IPS-11a (cell line): ENCODE measurements at regions not wholly inside any gene's neighbourhood (a gene's known extent, or its start where the extent isn't known, plus 50 kb on each side); places are given as distances from the start of the nearest gene placed in this dataset.

Experiments used
- H3K4me3 ChIP-seq: one replicate; pipeline ENCODE4 v1.5.1; 2013; ENCODE audit warnings: low read depth, low read length, control low read depth

DNA sequence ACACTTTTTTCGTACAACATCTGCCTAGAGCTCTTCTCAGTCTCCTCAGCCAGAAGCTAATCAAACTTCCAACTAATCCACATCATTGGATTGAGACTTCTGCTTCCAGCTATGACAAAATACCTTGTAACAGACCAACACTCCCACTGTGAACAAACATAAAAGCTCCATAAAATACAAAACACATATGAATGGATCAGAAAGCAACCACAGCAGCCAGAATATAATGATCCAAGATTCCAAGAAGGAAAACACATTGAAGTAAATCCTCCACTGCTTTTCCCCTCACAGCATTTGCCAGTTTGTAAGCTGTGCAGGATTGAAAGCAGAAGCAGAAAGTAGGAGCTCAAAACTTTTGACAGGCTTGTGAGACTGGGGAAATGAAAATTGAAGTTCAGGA, 863.2 kb downstream of the TUSC7 start:
- H3K4me3 ChIP-seq, result no peak overlapping the region

DNA sequence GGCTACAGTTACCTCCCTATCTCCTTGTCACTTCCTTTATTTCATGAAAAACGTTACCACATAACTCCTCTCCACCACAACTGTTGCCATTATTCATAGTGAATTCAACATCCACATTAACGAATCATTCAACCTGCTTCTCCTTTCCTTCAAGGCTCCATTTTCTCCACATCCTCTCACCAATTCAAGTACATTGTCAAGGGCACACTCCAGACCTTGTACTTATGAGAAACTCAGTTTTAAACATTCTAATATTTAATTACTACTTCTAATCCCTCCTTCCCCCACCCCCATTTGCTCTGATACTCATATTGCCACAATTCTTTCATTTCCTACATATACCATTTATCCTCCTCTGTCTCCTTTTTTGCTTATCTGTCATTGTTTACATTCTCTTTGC, 871.2 kb downstream of the TUSC7 start:
- no peak overlapping the region for H3K4me3 ChIP-seq

DNA sequence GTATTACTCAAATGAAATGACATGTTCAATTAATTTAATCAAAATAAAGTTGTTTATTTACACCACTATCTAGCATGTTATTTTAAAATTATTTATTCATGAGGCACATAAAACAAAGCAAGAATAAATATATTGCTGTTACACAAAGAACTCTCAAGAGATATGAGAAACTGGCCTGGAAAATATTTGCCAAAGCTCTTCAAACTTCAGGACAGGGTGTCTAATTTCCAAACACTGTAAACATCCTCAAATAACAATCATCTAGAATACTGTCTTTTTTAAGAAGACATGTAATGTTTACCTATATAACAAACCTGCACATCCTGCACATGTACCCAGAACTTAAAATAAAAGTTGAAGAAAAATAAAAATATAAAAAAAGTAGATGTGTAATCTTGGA, 876.6 kb downstream of the TUSC7 start:
- H3K4me3 ChIP-seq, result no peak overlapping the region

DNA sequence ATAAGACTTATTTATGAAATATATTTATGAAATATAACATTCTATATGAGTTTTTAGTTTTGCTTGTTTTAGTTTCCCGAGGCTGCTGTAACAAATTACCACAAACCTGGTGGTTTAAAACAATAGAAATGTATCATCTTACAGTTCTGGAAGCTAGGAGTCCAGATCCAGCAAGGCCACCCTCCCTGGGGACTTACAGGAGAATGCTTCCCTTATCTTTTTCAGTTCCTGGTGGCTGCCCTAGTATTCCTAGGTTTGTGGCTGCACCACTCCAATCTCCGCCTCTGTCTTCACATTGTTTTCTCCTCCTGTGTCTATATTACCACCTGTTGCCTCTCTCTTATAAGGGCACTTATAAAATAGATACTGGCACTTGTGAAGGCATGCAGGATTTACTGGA, 877.8 kb downstream of the TUSC7 start:
- no peak overlapping the region for H3K4me3 ChIP-seq

DNA sequence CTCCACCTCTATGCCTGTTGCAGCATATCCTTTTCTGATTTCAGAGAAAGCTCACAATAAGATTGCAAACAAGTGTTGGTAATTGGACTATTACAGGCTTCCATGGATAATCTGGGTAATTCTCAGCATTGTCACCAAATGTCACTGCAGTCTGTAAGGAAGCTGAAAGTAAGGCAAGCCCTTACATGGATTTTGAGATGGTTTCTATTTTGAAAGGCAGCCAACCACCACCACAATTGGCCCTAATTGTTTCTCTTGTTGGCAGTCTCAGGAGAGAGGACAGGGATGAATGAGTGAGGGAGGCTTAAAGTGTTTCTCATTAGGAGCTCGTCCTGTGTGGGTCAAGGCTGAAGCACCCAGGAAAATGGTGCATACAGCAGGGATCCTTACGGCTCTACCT, 879.9 kb downstream of the TUSC7 start:
- no peak overlapping the region for H3K4me3 ChIP-seq

DNA sequence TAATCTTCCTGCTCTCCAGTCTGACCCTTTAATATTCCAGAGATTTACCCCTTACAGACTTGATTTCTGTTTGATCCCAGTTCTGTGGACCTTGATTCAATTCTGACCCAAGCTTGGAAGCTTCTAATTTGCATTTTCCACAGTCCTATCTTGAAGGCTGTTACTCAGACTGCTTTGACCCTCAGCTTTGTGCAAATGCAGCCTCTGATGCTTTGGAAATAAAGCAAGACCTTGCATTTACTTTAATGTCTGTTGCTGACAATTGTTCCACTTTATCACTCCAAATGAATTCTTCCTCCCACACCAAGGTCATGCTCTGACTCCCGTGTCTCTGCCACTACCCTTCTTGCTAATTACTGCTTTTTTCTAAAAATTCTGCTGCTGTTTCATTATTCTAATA, 886.0 kb downstream of the TUSC7 start:
- H3K4me3 ChIP-seq, result no peak overlapping the region

DNA sequence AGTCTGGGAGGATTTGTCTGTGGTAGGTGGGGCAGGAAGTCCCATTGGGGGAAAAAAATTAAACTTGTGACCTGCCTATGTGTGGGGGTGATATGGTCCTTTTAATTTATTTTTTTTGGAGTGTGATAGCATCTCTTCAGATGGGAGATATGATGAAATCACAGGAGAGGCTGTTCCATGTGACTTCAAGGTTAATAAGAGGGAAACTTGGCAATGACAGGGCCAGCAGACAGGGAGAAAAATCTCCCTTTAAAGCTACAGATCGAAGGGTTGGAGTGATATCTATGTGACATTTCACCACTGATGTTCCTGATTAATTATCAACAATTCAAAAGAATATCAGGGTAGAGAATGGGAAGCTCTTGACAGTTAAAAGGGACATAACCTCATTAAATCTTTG, 886.9 kb downstream of the TUSC7 start:
- no peak overlapping the region for H3K4me3 ChIP-seq

DNA sequence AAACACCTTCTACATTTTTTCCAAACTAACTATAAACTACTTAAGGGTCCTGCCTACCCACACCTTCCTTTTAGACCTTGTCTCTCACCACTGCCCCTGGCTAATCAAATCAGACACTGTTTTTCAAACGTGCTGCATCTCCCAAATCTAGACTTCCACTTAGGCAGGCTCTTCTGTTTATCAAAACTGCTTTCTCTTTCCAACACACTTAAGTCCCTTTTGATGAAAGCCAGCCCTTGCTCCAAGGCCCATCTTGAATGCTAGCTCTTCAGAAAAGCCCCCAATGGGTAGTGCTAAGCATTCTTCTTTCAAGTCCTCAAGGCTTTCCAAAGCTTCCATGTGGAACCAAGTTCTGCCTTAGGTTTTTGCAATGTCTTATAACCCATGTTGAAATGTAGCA, 888.3 kb downstream of the TUSC7 start:
- H3K4me3 ChIP-seq, result no peak overlapping the region

DNA sequence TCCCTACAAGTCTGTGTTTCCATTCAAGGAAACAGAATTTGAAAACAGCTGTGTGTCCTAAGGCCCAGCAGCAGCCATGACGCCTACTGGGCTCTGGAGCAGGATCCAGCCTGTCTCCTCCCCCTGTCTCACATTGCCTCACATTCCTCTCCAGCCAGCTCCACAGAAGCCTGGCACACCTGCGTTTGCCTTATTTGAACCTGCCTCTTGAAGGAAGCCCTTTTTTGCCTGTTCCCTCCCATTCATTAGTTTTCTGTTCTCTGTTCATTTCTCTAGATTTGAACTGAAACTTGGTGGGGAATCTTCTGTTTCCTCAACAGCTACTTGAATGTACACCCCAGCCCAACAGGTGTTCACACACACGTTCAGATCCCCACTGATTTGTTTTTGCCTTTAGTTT, 890.5 kb downstream of the TUSC7 start:
- H3K4me3 ChIP-seq, result no peak overlapping the region

DNA sequence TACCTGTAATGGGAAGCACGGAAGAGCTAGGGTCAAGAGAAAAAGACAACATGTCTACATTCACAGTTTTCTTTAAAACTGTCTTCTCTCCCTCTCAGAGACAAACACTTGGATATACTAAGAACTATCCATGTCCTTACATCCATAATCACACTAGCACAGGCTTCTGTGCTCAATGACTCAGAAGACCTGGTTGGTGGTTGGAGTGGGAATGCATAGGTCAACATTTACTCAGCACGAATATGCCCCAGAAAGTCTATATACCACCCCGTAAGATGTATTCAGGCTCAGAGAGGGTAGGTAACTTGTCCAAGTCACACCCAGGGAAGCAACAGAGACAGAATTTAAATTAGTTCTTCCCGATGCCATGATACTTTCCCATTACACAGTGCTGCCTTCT, 891.1 kb downstream of the TUSC7 start:
- H3K4me3 ChIP-seq, result no peak overlapping the region

DNA sequence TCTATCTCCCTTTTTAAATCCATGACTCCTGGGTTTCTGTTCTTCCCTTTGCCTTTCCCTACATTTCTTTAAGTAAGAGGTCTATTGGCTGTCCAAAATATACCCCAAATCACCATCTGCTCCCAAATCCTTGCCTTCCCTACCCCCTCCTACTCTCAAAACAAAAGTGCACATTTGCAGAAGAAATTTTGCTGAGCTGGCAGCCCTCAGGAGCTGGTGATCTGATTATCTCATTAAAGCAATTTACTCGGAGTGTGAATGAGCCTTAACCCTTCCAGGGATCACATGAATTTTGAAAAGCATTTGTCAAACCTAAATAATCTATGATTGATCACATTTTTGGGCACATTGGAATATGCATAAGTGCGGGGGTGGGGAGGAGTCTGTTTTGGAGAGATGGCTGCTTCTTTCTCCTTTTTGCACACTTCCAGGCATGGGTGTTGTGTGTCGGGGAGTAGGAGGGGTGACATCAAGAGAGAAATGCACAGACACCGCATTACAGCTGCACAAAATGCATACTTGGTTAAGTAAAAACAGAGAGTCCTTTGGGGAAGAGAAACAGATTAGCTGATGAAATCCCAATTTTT, 892.6 kb downstream of the TUSC7 start:
- no peak overlapping the region for H3K4me3 ChIP-seq

DNA sequence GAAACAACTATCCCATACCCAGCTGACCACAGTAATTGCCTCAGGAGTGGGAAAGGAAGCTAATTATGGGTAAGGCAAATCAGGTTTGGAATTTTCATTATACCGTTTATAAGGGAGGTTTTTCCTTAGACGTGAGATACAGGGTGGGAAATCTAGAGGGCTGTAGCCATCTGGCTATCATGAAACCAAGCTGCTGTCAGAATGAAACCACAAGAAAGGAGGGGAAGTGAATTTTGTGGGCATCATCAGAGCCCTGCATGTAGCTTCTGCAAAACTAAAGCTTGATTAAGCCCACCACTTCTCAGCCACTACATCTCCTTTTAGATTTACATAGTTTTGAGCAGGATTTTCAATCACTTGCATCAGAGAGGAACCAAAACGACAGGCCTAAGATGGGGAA, 893.5 kb downstream of the TUSC7 start:
- no peak overlapping the region for H3K4me3 ChIP-seq

DNA sequence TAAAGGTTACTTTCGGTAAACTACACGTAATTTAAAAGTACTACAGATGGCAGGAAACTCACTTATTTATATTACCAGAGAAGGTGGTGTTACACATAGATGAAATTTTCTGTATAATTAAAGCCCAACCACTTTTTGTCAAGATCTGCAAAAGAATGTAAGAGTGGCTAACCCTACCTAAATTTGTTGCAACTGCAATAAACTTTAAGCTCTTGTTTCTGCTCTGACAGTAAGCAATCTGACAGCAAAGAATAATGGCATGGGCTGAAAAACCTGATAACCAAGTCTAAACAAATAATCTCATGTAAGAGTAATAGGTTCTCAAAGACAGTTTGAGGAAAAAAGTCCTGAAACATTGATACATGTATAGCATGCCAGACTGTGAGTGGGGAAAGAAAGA, 897.3 kb downstream of the TUSC7 start:
- H3K4me3 ChIP-seq, result no peak overlapping the region

DNA sequence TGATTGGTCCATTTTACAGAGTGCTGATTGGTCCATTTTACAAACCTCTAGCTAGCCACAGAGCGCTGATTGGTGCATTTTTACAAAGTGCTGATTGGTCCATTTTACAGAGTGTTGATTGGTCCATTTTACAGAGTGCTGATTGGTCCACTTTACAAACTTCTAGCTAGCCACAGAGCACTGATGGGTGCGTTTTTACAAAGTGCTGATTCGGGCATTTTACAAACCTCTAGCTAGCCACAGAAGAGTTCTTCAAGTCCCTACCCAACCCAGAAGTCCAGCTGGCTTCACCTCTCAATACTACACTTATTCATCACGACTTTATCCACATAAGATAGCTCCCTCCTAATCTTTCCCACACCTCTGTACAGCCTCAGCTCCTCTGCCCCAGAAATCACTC, 899.8 kb downstream of the TUSC7 start:
- no peak overlapping the region for H3K4me3 ChIP-seq

DNA sequence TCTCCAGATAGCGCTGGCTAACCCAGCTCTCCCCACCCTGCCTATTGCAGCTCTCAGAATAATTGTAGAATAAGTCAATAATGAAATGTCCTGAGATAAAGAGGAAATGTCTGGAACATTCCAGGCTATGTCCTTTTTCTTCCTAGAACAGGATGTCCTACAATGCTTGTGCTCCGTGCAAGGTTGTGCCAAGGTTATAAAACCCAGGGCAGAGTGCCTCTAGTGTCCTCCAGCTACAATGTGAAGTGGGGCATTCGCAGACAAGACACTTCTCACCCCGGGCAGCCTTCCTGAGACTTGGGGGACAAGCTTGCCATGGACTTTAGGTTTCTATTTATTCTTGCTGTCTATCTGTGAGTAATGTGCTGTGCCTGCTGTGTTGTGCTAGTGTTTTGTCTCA, 900.6 kb downstream of the TUSC7 start:
- no peak overlapping the region for H3K4me3 ChIP-seq

DNA sequence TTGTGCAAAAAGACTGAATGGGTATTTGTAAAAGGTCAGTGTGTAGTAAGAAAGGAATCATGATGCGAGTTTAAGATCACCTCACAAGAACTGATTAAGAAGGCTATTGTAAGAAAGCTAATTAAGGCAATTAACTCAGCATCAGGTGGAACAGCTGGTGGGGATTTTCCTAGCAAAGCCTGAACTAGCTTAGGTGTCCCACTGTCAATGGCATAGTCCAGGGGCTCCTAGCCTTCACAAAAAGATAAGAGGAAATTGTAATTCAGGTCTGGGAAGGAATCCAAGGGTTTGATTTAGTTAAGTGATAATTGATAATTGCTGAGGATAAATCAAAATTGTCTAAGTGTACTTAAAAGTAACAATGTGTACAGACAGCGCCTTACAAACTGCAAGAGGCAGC, 901.6 kb downstream of the TUSC7 start:
- no peak overlapping the region for H3K4me3 ChIP-seq

DNA sequence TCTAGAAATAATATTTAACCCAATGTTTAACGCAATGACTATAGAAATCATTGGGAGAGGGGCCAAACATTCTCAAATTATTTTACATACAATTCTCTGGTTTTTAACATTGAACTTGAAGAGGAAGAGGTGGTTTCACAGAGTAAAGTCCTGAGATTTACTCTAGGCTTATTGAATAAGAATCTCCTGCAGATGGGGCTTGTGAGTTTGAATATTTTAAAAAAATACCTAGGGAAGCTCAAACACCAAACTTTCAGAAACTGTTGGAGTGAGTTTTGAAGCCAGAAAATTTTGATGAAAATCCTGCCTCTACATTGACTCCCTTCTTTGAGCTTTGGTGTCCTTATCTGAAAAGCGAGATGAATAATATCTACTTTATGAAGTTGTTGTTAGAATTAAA, 906.6 kb downstream of the TUSC7 start:
- no peak overlapping the region for H3K4me3 ChIP-seq

DNA sequence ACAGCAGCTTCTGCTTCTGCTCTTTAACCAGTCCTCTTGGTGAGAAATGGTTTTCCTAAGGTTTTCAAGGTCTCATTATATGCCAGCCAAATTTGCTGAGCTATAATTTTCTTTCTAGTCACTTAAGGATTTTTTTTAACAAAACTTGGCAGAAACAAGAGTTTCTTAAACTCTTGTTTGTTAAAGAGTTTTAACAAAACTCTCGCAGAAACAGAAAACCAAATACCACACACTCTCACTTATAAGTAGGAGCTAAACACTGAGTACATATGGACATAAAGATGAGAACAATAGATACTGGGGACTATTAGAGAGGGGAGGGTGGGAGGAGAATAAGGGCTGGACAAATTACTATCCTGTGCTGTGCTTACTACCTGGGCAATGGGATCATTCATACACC, 908.3 kb downstream of the TUSC7 start:
- H3K4me3 ChIP-seq, result no peak overlapping the region

DNA sequence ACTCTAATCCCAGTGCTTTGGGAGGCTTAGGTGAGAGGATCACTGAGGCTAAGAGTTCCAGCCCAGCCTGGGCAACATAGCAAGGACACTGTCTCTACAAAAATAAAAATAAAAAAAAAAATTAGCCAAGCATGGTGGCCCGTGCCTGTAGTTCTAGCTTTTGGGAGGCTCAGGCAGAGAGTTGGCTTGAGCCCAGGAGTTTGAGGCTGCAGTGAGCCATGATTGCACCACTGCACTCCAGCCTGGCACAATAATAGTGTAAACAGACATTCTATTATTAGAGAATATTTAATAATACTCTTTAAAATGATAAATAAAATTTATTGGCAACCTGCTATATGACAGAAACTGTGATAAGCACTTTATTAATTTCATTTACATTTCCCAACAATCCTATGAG, 908.9 kb downstream of the TUSC7 start:
- H3K4me3 ChIP-seq, result no peak overlapping the region

DNA sequence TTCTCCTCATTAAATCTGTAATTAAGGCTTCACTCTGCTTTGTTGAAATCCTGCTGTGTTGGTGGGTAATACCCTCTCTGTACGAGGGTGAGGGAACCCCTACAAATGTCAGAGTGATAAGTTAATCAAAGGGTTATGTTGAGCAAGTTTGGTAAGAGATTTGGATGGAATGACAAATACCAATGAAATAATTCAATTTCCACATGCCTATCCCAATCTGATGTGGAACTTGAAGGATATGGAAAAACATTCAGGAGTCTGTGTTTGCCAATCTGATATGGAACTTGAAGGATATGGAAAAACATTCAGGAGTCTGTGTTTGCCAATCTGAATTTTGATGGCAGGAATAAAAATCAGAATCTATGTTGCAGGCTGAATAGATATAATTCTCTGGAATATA, 910.2 kb downstream of the TUSC7 start:
- no peak overlapping the region for H3K4me3 ChIP-seq

DNA sequence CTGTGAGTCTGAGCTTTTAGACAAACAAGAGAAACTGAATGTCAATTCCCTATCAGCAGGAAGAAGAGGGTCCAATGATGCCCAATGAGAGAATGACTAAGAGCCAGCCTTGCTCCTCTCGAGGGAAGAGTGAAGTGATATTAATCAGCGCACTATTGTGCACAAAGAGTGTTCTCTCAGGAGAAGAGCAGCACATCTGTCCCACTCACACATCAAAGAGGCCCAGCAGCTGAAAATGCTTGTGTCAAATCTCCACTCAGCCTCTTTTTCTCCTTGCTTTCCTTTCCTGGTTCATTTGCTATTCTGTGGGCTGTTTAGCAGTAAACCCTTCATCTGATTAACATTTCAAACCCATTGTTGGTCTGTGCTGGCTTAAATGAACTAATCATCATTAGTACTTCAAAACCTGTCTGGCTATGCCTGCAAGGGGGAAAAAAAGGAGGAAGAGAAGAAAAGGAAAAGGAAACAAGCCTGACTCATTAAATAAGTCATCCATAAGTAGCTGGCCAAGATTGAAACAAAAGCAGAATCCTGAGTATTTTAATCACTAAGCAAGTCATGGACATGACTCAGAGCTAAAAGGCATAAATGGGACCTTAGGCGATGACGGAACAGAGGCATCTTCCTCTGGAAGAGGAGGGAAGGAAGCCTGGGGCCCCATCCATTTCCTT, 912.7 kb downstream of the TUSC7 start:
- H3K4me3 ChIP-seq, result no peak overlapping the region

DNA sequence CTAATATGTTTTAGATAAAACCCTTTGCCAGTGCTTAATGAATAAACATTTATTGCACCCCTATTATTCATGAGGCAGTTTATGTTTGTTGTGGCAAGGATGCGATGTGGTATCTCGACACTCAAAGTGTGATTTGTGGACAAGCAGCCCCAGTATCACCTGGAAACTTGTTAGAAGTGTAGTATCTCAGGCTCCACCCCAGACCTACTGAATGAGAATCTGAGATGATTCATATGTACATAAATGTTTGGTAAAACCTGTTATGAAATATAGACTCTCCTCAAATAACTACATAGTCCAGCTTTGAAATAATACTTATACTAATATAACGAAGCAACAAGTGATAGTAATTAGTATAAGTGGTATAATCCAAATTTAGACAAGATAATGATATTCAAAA, 914.8 kb downstream of the TUSC7 start:
- no peak overlapping the region for H3K4me3 ChIP-seq

DNA sequence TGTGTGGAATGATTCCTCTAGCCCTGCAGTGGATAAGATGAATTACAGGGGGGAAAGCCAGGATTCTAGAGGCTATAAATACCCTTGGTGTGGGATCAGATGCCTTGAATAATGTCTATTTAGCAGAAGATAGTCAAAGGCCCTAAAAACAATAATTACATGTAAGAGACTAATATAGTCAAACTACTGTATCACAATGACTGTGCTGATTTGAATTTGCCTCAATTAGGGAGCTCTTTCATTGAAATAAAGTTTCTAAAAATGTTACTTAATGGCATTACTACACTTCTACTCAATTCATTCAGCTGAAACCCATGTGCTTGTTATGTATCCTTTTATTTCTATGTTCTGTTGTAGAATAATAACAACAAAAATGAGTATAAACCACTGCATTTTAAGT, 915.6 kb downstream of the TUSC7 start:
- H3K4me3 ChIP-seq, result no peak overlapping the region
